HTR-8/SVneo (cell line): ENCODE measurements at regions not wholly inside any gene's neighbourhood (a gene's known extent, or its start where the extent isn't known, plus 50 kb on each side); places are given as distances from the start of the nearest gene placed in this dataset.

ENCODE experiments used
- DNase-seq: peaks from one replicate; pipeline ENCODE4 v3.0.0; 2011; ENCODE audit warnings: low spot score, mixed read lengths; ENCODE audit not compliant: insufficient read length
- FAIRE-seq: peaks from 2 replicates; lab custom pipeline; 2011; peaks lifted over from hg19 to GRCh38; lab: Jason Lieb, UNC

- DNase-seq (no peak), FAIRE-seq (no peak)
Measured at GRCh38 chr3:157652366-157652765, 149.2 kb upstream of the VEPH1 start.

GRCh38 chr3:157650699-157651098, 147.5 kb upstream of the VEPH1 start:
- FAIRE-seq (no peak), DNase-seq (no peak)

GRCh38 chr3:157650172-157650571, 147.0 kb upstream of the VEPH1 start:
- FAIRE-seq, result no peak
- DNase-seq, result no peak

- no peak for DNase-seq
- FAIRE-seq, result no peak
Measured at GRCh38 chr3:157649511-157649910, 146.3 kb upstream of the VEPH1 start.

GRCh38 chr3:157647820-157648219, 144.6 kb upstream of the VEPH1 start:
- DNase-seq, result no peak
- FAIRE-seq, result no peak

- FAIRE-seq (no peak), DNase-seq (no peak)
Measured at GRCh38 chr3:157639756-157640426, 136.7 kb upstream of the VEPH1 start.

- DNase-seq, result no peak
- no peak for FAIRE-seq
Measured at GRCh38 chr3:157637866-157638265, 134.7 kb upstream of the VEPH1 start.

- no peak for FAIRE-seq
- no peak for DNase-seq
Measured at GRCh38 chr3:157633241-157633640, 130.0 kb upstream of the VEPH1 start.

- FAIRE-seq (no peak), DNase-seq (no peak)
Measured at GRCh38 chr3:157632075-157632474, 128.9 kb upstream of the VEPH1 start.

- no peak for FAIRE-seq
- no peak for DNase-seq
Measured at GRCh38 chr3:157631478-157631877, 128.3 kb upstream of the VEPH1 start.

- FAIRE-seq (no peak), DNase-seq (no peak)
Measured at GRCh38 chr3:157626817-157627216, 123.6 kb upstream of the VEPH1 start.

GRCh38 chr3:157624801-157625200, 121.6 kb upstream of the VEPH1 start:
- DNase-seq (no peak), FAIRE-seq (no peak)

- FAIRE-seq (no peak), DNase-seq (no peak)
Measured at GRCh38 chr3:157618886-157619285, 115.7 kb upstream of the VEPH1 start.

- DNase-seq (peak; percentile 56), FAIRE-seq (no peak)
Measured at GRCh38 chr3:157618075-157618760, 115.0 kb upstream of the VEPH1 start.

- FAIRE-seq (no peak), DNase-seq (no peak)
Measured at GRCh38 chr3:157614896-157615295, 111.7 kb upstream of the VEPH1 start.

- FAIRE-seq (no peak), DNase-seq (no peak)
Measured at GRCh38 chr3:157611536-157612076, 108.4 kb upstream of the VEPH1 start.

GRCh38 chr3:157610876-157611535, 107.8 kb upstream of the VEPH1 start:
- no peak for DNase-seq

GRCh38 chr3:157607826-157608405, 104.7 kb upstream of the VEPH1 start:
- DNase-seq, result no peak
- FAIRE-seq, result no peak

More at GRCh38 chr3:157610876-157611535, 107.8 kb upstream of the VEPH1 start:
- FAIRE-seq, result no peak

GRCh38 chr3:157606852-157607197, 103.6 kb upstream of the VEPH1 start:
- FAIRE-seq (no peak), DNase-seq (no peak)

GRCh38 chr3:157606011-157606851, 103.0 kb upstream of the VEPH1 start:
- FAIRE-seq, result no peak
- DNase-seq, result peak; percentile 73
